H9 (cell line): ENCODE measurements at regions not wholly inside any gene's neighbourhood (a gene's known extent, or its start where the extent isn't known, plus 50 kb on each side); places are given as distances from the start of the nearest gene placed in this dataset.

ENCODE experiments used
- DNase-seq: peaks from one replicate; pipeline ENCODE4 v3.0.0-alpha.2; 2017
- H2AFZ ChIP-seq: one replicate; pipeline ENCODE4 v1.6.1; 2013; ENCODE audit warnings: mild to moderate bottlenecking, low read length, control low read depth, moderate library complexity
- H2AK5ac ChIP-seq: 2 replicates; pipeline ENCODE4 v1.6.1; 2013; ENCODE audit warnings: low read length, control low read depth, mixed read lengths; ENCODE audit not compliant: insufficient read length
- H2BK120ac ChIP-seq: one replicate; pipeline ENCODE4 v1.6.1; 2013; ENCODE audit warnings: low read depth, mild to moderate bottlenecking, low read length, control low read depth, inconsistent platforms; ENCODE audit not compliant: poor library complexity, severe bottlenecking
- H2BK12ac ChIP-seq: 2 replicates; pipeline ENCODE4 v1.6.1; 2013; ENCODE audit warnings: low read length, control low read depth, mixed read lengths, low read depth; ENCODE audit not compliant: insufficient read length
- H2BK15ac ChIP-seq: 2 replicates; pipeline ENCODE4 v1.6.1; 2013; ENCODE audit warnings: low read depth, low read length, control low read depth
- H2BK20ac ChIP-seq: one replicate; pipeline ENCODE4 v1.6.1; 2013; ENCODE audit warnings: low read depth, mild to moderate bottlenecking, low read length, control low read depth, inconsistent platforms; ENCODE audit not compliant: poor library complexity, severe bottlenecking
- H2BK5ac ChIP-seq: 2 replicates; pipeline ENCODE4 v1.6.1; 2013; ENCODE audit warnings: low read length, control low read depth, mixed read lengths; ENCODE audit not compliant: insufficient read length
- H3K14ac ChIP-seq: 2 replicates; pipeline ENCODE4 v1.6.1; 2013; ENCODE audit warnings: low read length, control low read depth; ENCODE audit not compliant: insufficient read depth
- H3K18ac ChIP-seq: 2 replicates; pipeline ENCODE4 v1.6.1; 2013; ENCODE audit warnings: low read depth, mild to moderate bottlenecking, mixed read lengths, low read length, control low read depth; ENCODE audit not compliant: insufficient read length
- H3K23ac ChIP-seq: 2 replicates; pipeline ENCODE4 v1.6.1; 2013; ENCODE audit warnings: low read length, control low read depth, mixed read lengths, low read depth; ENCODE audit not compliant: insufficient read length
- H3K23me2 ChIP-seq: 2 replicates; pipeline ENCODE4 v1.6.1; 2013; ENCODE audit warnings: low read depth, mild to moderate bottlenecking, mixed read lengths, low read length, control low read depth; ENCODE audit not compliant: insufficient read length, poor library complexity, severe bottlenecking
- H3K27ac ChIP-seq: 2 replicates; pipeline ENCODE4 v1.5.1; 2013; ENCODE audit warnings: low read length, control low read depth, mixed read lengths, low read depth; ENCODE audit not compliant: insufficient read length
- H3K27me3 ChIP-seq: 2 replicates; pipeline ENCODE4 v1.6.1; 2013; ENCODE audit warnings: low read length, control low read depth, inconsistent platforms; ENCODE audit not compliant: insufficient read depth
- H3K4ac ChIP-seq: 2 replicates; pipeline ENCODE4 v1.6.1; 2013; ENCODE audit warnings: low read depth, mild to moderate bottlenecking, control low read depth, inconsistent platforms, low read length, moderate library complexity
- H3K4me1 ChIP-seq: 2 replicates; pipeline ENCODE4 v1.6.1; 2013; ENCODE audit warnings: low read length, control low read depth, inconsistent platforms; ENCODE audit not compliant: insufficient read depth
- H3K4me2 ChIP-seq: 2 replicates; pipeline ENCODE4 v1.6.1; 2013; ENCODE audit warnings: low read length, control low read depth, mixed read lengths; ENCODE audit not compliant: insufficient read length, insufficient read depth
- H3K56ac ChIP-seq: 2 replicates; pipeline ENCODE4 v1.6.1; 2013; ENCODE audit warnings: low read depth, mild to moderate bottlenecking, mixed read lengths, low read length, control low read depth; ENCODE audit not compliant: insufficient read length
- H3K79me1 ChIP-seq: 2 replicates; pipeline ENCODE4 v1.6.1; 2013; ENCODE audit warnings: low read depth, mild to moderate bottlenecking, moderate library complexity, low read length, control low read depth, inconsistent platforms; ENCODE audit not compliant: insufficient read depth, poor library complexity, severe bottlenecking
- H3K79me2 ChIP-seq: 2 replicates; pipeline ENCODE4 v1.6.1; 2013; ENCODE audit warnings: low read length, control low read depth, inconsistent platforms; ENCODE audit not compliant: insufficient read depth
- H3K9ac ChIP-seq: 2 replicates; pipeline ENCODE4 v1.6.1; 2013; ENCODE audit warnings: low read length, control low read depth, mixed read lengths; ENCODE audit not compliant: insufficient read length; ENCODE audit errors: extremely low read depth
- H3K9me3 ChIP-seq: one replicate; pipeline ENCODE4 v1.6.1; 2013; ENCODE audit warnings: low read depth, low read length, inconsistent platforms; ENCODE audit not compliant: control insufficient read depth
- H3T11ph ChIP-seq: one replicate; pipeline ENCODE4 v1.6.1; 2013; ENCODE audit warnings: mild to moderate bottlenecking, low read length, control low read depth, inconsistent platforms
- H4K20me1 ChIP-seq: one replicate; pipeline ENCODE4 v1.6.1; 2013; ENCODE audit not compliant: control insufficient read depth, insufficient read length, insufficient read depth
- H4K5ac ChIP-seq: 2 replicates; pipeline ENCODE4 v1.6.1; 2013; ENCODE audit warnings: low read depth, mild to moderate bottlenecking, mixed read lengths, low read length, control low read depth; ENCODE audit not compliant: insufficient read length
- H4K8ac ChIP-seq: replicated peaks from 2 replicates; pipeline ENCODE4 v1.6.1; 2013; ENCODE audit warnings: low read length, control low read depth, mixed read lengths, low read depth; ENCODE audit not compliant: insufficient read length
- H4K91ac ChIP-seq: 2 replicates; pipeline ENCODE4 v1.6.1; 2013; ENCODE audit warnings: low read depth, mild to moderate bottlenecking, moderate library complexity, mixed read lengths, low read length, control low read depth; ENCODE audit not compliant: insufficient read length
- H3K27ac Mint-ChIP-seq, 3 experiments: 2 replicates in 2 of 3; 3 replicates in 1 of 3; pipeline ENCODE4 v1.8.0; 2020 to 2021; ENCODE audit warnings: mixed read lengths in 3 of 3, mild to moderate bottlenecking in 1 of 3, moderate library complexity in 1 of 3
- H3K27me3 Mint-ChIP-seq: 2 replicates; pipeline ENCODE4 v1.8.0; 2021; ENCODE audit warnings: low read depth, mild to moderate bottlenecking, moderate library complexity, mixed read lengths
- H3K36me3 Mint-ChIP-seq, 3 experiments: 2 replicates in 2 of 3; 3 replicates in 1 of 3; pipeline ENCODE4 v1.8.0; 2020 to 2021; ENCODE audit warnings: low read depth in 3 of 3, mixed read lengths in 3 of 3; ENCODE audit not compliant: insufficient read depth in 1 of 3
- H3K4me1 Mint-ChIP-seq, 2 experiments: 2 replicates each; pipeline ENCODE4 v1.8.0; 2020; ENCODE audit warnings: mixed read lengths in 2 of 2
- H3K4me3 Mint-ChIP-seq, 2 experiments: 2 replicates in 1 of 2; 3 replicates in 1 of 2; pipeline ENCODE4 v1.8.0; 2020 to 2021; ENCODE audit warnings: mild to moderate bottlenecking in 2 of 2, mixed read lengths in 2 of 2, moderate library complexity in 1 of 2
- H3K9me3 Mint-ChIP-seq, 2 experiments: 2 replicates in 1 of 2; 3 replicates in 1 of 2; pipeline ENCODE4 v1.8.0; 2020; ENCODE audit warnings: mild to moderate bottlenecking in 2 of 2, mixed read lengths in 2 of 2, moderate library complexity in 1 of 2
- CTCF ChIP-seq: fragments of 200-600 bp; sonication (generic); conservative IDR thresholded peaks from 3 replicates; pipeline ENCODE4 v1.8.0; 2021; ENCODE audit warnings: antibody characterized with exemption, mild to moderate bottlenecking
- WGBS: extraction: QIAGEN DNeasy Blood & Tissue Kit; methylation state at CpG from one replicate; pipeline ENCODE4 v1.1.7; 2013; ENCODE audit warnings: missing lambda C conversion rate, low lambda C conversion rate, mixed read lengths; ENCODE audit not compliant: insufficient read length; ENCODE audit errors: extremely low coverage; 5-methylcytosine and 5-hydroxymethylcytosine counted together

- no peaks in the 10 kb centered on the region for H3K27me3 ChIP-seq
- no peak overlapping the region for H2BK20ac ChIP-seq
- TF ChIP-seq CTCF: no peak
- no peak overlapping the region for H2BK120ac ChIP-seq
- no peak overlapping the region for H2BK12ac ChIP-seq
- H3T11ph ChIP-seq: no peak overlapping the region
- H3K9ac ChIP-seq: no peak overlapping the region
- H3K18ac ChIP-seq: no peak overlapping the region
- H3K14ac ChIP-seq: no peak overlapping the region
- H4K20me1 ChIP-seq: no peaks in the 10 kb centered on the region
- no peaks in the 10 kb centered on the region for H3K4me1 ChIP-seq
- no peak overlapping the region for H3K4me2 ChIP-seq
- no CpG with 5 or more reads among the region's 1 CpG for WGBS
- no peaks in the 10 kb centered on the region for H3K79me1 ChIP-seq
- H4K8ac ChIP-seq: no peak overlapping the region
- no peak overlapping the region for H3K23ac ChIP-seq
- H2BK5ac ChIP-seq: no peak overlapping the region
- no peak overlapping the region for H3K4ac ChIP-seq
- no peak for DNase-seq
- Mint-ChIP-seq H3K36me3 (no peaks in the 10 kb centered on the region; a peak in 1 of 7 replicates), H3K27ac (peak overlapping the region in 2 of 3 experiments; percentile 28 to 48; a peak in 1 of 7 replicates), H3K4me3 (no peak overlapping the region), H3K27me3 (no peaks in the 10 kb centered on the region), H3K9me3 (no peaks in the 10 kb centered on the region), H3K4me1 (peaks cover 0 to 6% of the 10 kb centered on the region in 2 experiments; a peak in 2 of 4 replicates)
- H4K5ac ChIP-seq: no peak overlapping the region
- H3K9me3 ChIP-seq: no peaks in the 10 kb centered on the region
- no peak overlapping the region for H4K91ac ChIP-seq
- H2AFZ ChIP-seq: no peak overlapping the region
- H3K27ac ChIP-seq: no peak overlapping the region
- H3K56ac ChIP-seq: no peak overlapping the region
- H2BK15ac ChIP-seq: no peak overlapping the region
- no peaks in the 10 kb centered on the region for H3K79me2 ChIP-seq
- no peak overlapping the region for H2AK5ac ChIP-seq
- H3K23me2 ChIP-seq: no peaks in the 10 kb centered on the region
These were observed 241.6 kb downstream of the TACR3 start for GRCh38 chr4:103478210-103478609.
